Fibroblast of peridontal ligament (primary cell): ENCODE measurements at regions not wholly inside any gene's neighbourhood (a gene's known extent, or its start where the extent isn't known, plus 50 kb on each side); places are given as distances from the start of the nearest gene placed in this dataset.
"Not testable (repeated sequence)": the region's sequence is repeated elsewhere in the genome, so short reads cannot be mapped to it uniquely, and the experiment has no call there.

ENCODE experiments used
- DNase-seq: peaks from one replicate; pipeline ENCODE4 v3.0.0-alpha.2; 2010; ENCODE audit errors: extremely low read depth

DNA sequence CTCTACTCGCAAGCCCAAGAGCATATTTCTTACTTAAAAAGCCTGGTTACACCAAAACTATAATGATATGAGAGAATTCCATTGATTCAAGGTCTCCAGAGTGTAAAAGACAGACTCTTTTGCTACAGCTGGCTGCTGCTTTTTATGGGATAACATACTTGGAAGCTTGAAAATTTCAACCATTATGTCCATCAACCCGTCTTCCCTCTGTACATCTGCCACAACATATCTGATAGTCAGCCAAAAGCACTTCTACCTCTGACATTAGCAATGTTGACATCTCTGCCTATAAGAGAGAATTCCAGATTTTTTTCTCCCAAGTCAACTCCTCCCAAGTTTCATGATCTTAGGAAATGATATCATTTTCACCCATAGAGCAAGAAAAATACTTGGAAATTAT, 54.4 kb upstream of the IQCM start:
- no peak for DNase-seq

DNA sequence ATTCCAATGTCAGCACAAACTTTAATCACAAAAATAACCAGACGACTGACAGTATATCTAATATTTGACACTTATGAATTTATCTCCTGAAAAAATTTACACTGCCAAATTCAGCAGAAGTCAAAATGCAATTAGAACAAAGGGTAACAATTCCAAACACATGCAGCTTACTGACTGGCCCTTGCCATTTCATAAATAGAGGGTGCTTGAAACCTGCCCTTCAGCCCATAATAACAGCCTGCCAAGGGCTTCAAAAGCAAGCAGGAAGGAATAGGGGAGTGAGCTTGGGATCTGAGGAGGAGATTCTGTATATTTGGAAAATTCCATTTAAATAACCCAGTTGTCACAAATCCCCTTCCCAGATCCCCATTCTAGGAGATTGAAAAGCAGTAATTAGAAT, 66.1 kb upstream of the IQCM start:
- no peak for DNase-seq

DNA sequence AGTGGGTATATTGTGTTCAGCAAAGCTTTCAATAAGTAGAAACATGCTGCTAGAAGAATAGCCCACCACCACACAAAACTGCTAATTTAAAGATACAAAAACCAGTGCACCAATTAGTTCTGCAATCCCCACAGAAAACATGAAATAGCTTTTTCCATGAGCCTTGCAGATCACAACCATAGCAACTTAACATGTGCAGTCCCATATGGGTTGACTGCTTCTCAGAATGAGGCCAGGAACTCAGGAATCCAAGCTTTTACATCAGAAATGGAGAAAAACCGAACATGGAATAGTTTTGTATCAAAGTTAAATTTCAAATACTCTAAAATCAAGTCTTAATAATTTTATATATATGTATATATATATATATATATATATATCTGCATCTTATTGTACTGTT, 66.6 kb upstream of the IQCM start:
- no peak for DNase-seq

DNA sequence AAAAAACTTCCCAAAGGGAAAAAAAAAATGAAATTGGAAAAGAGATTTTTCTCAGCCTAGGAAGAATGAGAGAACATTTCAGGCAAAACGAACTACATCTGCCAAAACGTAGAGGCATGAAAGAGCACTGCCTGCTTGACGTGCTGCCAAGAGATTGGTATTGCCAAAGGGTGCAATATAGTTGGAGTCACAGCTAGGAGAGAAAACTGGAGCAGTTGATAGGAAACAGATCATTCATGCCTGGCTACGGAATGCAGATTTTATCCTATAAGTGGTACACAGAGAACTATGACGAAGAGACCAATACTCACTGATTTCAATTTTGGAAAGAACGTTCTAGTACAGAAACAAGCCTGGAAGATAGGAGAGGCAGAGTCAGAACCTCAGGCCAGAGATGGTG, 68.4 kb upstream of the IQCM start:
- DNase-seq, result peak; percentile 45

DNA sequence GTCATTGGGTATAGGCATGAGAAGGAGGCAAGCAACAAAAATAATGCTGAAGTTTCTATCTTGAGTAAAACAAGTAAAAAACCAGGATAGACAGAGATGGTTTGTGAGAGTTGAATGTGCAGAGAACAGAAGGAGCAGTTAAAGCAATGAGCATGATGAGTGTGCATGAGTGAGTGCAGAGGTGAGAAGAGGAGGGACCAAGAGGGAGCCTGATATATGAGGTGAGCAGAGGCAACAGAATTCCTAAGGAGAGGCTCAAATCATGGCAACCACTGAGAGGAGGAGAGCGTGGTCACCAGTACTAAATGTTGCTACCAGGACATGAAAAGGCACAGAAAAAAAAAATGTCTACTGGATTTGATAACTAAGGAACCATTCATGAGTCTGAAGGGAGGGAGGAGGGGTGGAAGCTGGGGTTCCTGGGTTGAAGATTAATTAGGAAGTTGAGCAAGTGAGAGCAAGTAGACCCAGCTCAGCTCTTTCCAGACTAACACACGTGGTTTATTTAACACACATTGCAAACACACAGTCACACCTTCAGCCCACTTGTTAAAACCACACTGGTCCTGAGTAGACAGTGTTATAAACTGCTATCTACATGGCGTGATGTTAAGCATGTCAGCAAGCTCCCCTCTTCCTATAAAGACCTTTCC, 69.0 kb upstream of the IQCM start:
- DNase-seq, result no peak

DNA sequence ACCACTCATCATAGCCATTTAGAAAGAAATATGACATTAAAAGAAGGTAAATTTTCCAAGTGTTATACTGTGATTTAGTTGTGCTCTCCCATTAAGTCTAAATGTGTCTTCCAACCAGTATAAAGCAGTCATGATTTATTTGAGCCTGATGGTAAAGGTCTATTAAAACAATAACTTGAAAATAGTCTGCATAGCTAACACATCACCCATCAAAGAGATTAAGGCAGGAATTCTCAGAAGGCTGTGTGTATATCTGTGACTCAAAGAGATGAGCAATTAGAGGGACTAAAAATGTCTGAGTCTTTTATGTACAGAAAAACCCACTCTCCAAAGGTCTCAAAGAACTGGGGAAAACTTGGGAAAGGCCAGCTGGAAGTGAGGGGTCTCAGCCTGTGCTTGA, 70.3 kb upstream of the IQCM start:
- DNase-seq, result peak; percentile 3

DNA sequence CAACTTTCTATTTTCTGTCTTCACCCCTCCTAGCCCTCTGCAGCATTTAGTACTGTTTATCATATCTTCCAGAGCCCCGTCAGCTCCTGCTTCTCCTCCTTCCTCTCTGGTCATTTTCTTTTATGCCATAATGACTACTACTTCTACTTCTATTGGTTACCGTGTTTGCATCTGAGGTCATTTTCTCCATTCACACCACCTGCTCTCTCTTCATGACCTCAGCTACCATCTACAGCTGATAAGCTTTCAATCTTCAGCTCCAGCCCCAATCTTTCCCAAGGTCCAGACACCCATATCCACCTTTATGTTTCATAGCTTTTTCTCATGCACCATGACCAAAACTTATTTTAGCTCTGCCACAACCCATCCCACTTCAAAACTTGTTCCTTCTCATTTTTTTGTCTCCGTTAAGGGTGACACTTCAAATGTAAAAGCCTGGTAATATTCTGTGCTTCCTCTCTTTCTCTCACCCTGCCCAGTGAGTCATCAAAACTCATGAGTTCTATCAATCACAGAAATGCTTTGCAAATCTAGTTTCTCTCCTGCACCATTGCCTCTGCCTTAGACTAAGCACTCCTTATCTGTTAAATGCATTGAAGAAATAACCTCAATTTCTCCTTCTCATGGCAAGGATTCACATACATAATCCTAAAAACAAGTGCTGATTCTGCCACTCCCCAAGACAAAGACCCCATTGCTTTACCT, 71.3 kb upstream of the IQCM start:
- no peak for DNase-seq

DNA sequence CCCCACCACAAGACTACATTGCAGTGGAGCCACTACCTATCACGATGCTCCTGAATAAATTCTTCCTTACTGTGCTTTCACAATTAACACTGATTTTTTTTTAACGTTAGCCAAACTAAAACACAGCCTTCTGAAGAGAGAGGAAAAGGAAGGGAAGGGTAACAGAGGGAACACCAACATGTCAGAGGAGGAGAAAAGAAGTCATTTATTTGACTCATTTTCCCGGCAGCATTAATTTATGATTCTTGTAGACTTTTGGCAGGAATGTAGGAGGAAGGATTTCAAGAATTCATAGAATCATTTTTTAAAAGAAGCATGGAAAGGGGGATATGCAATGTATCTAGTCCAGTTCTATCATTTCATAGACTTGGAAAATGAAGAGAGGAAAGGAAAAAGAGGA, 74.3 kb upstream of the IQCM start:
- DNase-seq, result no peak

DNA sequence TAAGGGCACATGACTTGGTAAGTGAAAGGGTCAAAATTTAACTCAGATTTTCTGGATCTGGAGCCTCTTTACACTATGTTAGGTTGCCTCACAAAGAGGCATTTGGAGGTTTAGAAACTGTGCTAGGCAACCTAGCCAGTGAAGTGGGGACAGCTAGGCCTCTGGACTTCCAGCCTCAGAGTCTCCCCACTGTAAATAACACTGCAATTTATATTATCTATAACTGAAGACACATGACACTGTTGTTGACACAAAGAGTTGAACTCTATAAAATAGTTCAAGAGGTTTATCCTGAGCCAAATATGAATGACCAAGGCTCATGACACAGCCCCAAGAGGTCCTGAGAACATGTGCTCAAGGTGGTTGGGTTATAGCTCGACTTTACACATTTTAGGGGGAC, 74.9 kb upstream of the IQCM start:
- no peak for DNase-seq

DNA sequence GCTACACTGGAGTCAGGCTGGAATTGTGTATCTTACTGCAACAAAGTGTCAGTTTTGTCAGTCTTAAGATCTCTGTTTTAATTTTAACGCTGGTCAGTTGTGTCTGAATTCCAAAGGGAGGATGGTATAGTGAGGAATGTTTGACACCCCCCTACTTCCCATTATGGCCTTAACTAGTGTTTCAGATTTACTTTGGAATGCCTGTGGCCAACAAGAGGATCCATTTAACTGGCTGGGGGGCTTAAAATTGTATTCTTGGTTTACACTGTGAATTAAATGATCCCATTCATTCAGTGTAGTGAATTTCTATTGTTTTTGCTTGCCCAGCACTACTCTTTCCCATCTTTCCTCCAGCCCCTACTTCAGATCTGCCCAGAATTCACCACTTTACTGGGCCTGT, 75.8 kb upstream of the IQCM start:
- DNase-seq, result no peak

DNA sequence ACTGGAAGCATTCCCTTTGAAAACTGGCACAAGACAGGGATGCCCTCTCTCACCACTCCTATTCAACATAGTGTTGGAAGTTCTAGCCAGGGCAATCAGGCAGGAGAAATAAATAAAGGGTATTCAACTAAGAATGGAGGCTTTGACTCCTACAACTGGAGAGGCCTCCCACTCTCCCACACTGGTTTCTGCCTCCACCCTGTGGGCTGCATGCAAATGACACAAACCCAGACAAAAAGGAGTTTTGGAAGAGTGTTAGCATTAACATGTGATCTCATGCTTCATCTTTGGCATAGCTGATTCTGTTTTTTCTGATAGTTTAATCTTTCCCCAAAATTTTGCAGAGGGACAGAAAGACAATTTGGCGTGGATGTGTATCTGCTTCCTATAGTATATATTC, 80.8 kb upstream of the IQCM start:
- DNase-seq, result peak; percentile 60

DNA sequence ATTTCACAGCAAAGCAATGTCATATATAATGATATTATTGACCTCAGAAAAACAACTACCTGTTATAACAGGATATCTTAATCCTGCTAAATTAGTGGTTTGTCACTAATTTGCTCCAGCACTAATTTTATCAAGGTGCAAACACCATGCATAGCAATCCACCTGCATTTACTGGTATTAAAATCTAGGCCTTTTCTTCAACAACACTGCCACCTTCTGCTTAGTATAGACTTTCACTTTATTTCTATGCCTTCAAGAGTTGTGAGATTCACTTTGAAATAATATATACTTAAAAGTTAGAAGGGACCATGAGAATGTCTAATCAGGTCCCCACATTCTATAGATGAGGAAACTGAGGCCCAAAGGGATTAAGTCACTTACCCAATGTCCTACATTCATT, 82.1 kb upstream of the IQCM start:
- peak; percentile 51 for DNase-seq

DNA sequence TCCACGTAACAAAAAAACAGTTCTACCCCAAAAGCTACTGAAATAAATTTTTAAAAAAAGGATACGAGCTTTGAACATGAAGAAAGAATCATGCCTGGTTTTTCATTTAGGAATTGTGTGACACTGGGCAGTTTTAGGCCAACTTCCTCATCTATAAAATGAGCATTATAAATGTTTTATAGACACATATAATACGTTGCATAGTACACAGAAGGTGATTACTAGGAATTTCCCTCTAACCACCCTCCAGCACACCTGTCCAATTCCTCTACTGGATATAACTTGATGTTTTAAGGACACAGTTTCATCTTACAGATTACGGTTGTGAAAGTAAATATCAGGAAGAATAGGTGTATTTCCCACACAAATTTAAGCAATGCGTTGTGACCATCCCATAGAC, 85.5 kb upstream of the IQCM start:
- no peak for DNase-seq

DNA sequence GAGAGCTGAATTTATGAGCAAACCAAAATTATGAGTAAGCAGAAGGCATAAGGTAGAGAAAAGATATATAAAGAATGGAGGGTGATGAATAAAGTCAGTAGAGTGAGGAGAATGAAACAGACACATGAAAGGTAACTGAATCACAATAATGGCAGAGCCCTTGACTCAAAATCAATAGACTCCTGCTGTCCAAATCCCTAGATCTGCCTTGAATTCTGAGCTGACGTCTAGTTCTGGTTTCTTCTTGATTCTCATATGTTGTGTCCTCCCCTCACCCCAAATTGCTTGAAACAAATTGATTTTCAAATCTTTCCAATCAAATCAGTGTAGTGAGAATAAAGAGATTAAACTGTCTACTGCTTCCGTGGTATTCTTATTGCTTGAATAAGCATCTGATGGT, 86.6 kb upstream of the IQCM start:
- DNase-seq, result no peak

DNA sequence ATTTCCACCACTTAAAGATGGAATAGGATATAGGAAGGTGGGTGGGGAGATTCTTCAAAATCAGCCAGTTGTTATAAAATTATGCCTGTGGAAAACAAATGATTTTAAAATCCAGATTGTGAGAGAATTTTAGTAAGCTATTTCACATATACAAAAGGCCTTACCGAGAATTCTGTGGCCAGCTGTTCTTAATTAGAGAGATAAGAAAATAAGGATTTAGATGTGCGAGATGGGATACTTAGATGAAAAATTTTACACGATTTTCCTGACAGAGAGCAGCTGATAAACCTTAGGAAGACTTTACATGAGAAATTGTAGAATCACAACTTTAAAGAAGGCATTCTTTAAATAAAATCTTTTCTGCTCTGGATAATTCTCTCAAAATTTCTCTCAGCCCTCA, 94.5 kb upstream of the IQCM start:
- peak; percentile 43 for DNase-seq

DNA sequence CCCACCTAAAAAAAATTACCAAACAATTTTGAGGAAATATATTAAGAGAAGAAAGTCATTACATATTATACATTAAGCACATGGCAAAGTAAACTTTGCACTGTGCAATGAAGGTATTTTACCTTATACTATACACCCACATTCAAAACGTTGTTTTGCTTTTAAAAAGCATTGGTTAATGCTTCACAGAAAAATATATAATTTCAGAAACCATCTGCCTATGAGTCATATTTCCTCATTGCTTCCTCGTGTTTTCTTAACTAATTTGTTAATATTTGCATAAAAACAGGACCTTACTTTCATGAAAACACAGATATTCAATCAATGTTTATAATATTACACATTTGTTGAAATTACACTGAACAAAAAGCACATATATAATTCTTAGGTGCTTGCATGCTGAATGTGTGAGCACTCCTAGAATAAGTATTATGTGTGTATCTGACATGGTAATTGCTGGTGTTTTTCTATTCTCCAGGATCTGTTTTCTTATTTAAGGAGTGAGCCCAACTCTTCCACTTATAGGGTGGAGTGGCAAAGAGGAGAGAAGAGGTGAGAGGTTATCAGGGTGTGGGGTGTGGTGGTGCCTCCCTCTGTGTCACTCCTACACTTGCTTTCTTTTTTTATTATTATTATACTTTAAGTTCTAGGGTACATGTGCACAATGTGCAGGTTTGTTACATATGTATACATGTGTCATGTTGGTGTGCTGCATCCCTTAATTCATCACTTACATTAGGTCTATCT, 95.1 kb upstream of the IQCM start:
- DNase-seq, result peak; percentile 6

DNA sequence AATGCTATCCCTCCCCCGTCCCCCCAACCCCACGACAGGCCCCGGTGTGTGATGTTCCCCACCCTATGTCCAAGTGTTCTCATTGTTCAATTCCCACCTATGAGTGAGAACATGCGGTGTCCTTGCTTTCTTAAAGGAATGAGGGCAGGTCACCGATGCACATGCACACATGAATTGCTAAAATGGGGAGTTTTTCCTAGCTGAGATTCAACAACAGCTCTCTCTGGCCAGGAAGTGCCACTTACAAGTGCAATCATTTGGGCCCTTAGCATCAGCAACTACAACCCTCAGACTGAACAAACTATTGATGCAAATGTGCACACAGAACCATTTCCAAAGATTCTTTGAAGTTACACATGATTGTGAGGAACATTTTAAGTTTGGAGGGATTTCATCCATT, 95.7 kb upstream of the IQCM start:
- no peak for DNase-seq

DNA sequence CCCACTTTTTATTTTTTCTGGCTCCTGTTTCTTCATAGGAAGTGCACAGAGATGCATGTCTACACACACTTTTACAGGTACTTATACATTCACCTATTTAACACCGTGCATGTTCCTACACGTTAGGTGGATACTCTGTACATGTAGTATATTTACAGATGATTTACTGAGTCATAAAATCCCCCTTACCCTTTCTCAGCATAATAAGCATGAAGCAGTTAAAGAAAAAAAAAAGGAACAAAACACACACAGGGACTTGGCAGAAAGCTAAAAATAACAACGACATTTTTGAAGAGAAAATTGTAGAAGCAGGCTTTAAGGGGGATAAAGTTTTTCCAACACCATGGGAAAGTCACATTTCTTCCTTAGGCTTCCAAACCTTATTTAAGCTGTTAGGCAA, 96.4 kb upstream of the IQCM start:
- peak; percentile 6 for DNase-seq

DNA sequence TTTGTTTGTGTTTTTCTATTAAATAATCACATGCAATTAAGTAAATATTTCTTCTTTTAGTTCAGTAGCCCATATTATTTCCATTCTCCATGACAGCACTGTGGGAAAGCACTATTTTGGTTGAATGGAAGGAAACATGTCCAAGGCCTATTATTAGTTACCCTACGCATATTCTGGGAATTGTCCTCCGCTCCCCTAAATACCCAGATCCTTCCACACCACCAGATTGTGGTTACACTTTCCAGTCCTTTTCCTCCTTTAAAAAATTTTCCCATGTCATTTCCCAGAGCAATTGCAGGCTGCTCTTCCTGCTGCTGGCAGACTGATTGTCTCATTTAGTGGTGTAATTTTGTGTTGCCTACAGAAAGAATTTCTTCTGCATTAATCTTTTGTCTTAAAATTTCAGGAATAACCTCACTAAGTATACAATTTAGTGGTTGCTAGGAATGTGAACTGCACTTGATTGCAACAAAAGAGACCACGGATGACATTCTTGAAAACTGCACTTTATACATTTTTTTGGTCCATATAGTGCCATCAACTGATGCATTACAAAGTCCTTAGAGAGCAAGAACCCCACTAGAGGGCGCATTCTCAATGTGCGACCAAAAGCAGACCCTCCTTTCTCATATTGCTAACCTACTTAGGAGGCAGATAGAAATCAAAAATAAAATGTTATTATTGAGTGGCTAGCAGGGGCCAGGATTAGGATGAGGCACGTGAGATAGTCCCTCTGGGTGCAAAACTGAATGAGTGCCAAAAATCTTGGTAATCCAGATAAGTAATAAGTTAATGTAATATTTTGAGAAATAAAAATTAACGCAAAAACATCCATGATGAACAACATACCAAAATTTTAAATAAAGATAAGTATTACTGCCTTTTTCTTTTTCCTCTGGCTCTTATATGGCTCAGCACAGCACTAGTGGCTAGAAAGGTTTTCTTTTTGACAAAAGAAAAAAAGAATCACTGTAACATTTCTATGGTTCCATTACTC, 98.8 kb upstream of the IQCM start:
- peak; percentile 73 for DNase-seq

DNA sequence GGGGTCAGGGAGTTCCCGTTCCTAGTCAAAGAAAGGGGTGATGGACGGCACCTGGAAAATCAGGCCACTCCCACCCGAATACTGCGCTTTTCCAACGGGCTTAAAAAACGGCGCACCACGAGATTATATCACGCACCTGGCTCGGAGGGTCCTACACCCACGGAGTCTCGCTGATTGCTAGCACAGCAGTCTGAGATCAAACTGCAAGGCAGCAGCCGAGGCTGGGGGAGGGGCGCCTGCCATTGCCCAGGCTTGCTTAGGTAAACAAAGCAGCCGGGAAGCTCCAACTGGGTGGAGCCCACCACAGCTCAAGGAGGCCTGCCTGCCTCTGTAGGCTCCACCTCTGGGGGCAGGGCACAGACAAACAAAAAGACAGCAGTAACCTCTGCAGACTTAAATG, 100.1 kb upstream of the IQCM start:
- not testable (repeated sequence) for DNase-seq

DNA sequence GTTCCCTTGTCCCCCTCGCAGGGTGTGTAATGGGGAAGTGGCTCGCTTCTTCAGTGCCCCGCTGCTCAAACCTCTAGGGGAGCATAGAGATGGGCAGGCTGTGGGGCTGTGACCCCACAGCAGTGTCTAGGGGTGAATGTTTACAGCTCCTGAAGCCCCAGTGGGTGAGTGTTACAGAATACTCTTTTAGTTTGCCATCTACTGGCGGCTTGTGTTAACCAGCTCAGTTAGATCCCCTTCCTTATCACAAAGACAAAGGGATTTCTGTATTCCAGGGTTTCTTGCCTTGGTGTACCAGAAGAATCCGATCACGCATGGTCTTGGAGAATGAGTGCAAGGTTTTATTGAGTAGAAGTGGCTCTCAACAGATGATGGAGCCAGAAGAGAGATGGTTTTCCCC, 108.1 kb upstream of the IQCM start:
- DNase-seq, result no peak

DNA sequence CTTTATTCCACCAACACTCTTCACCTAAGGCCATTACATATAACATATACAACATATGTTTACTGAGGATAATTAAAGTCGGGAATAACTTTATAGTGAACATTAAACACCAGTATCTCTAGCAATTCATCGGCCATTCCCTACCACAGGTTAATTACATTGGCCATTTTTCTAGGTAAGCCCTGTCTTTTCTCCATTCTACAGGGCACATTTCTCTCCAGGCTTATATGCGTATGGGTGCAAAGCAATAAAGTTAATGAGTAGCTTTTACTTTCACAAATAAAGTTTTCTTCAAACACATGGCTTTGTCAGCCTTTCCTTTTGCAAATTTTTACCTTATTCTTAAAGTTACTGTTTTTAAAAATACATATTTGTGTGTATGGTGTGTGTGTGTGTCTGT, 111.9 kb upstream of the IQCM start:
- no peak for DNase-seq
